ENCODE measurements at regions not wholly inside any gene's neighbourhood (a gene's known extent, or its start where the extent isn't known, plus 50 kb on each side); places are given as distances from the start of the nearest gene placed in this dataset.

DNA sequence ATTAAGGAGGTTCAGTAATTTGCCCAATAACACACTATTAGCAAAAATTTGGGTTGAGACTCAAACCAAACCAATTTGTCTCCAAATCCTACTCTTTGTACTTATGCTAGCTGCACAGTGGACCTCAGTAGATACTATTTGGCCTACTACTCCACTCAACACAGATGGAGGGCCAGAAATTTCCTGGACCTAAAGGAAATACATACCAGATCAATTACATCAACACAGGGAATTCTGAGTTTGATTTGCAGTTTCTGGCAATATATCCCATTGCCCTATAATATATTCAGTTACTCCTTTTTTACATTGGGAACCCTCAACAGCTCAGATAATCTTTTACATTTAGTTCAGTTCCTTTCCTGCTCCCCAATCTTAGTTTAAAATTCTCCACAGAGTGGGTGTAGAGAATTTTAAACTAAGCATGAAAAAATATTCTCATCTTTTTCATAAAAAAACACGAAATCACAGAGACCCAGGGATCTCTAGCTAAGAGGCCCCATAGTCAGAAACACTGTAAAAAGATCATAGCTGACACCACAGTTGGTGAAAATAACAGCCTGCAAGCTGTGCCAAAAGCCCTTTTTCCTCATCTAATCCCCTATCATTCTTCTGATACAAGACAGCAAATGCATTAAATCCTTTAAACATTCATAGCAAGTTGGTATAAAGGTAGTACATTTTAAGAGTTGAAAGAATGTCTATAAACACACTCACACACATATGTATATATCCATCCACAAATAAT lies 317.7 kb upstream of the ESRRG start:
- Histone ChIP-seq H3K27ac (ENCODE audit: extremely low read depth, low read depth, low read length) (no peak overlapping the region), H3K27me3 (ENCODE audit: control insufficient read depth in 2 of 2, insufficient read depth in 2 of 2, low read length in 2 of 2) (no peaks in the 10 kb centered on the region), H3K9me1 (ENCODE audit: control insufficient read depth, insufficient read depth, low read length) (no peaks in the 10 kb centered on the region), H4K20me1 (replicated peaks; ENCODE audit: control insufficient read depth, insufficient read depth, low read length) (no peaks in the 10 kb centered on the region), H3K4me2 (ENCODE audit: insufficient read depth, low read length) (no peak overlapping the region), H3K79me2 (ENCODE audit: control insufficient read depth, insufficient read depth, low read length) (no peaks in the 10 kb centered on the region), H3K4me1 (replicated peaks in 1 of 2; ENCODE audit: control insufficient read depth in 2 of 2, insufficient read depth in 2 of 2, low read length in 2 of 2) (no peaks in the 10 kb centered on the region), H3K36me3 (ENCODE audit: control insufficient read depth, insufficient read depth, low read length) (no peaks in the 10 kb centered on the region), H2AFZ (ENCODE audit: low read depth, low read length) (no peak overlapping the region), H3K4me3 (no peak overlapping the region), H3K9ac (ENCODE audit: insufficient read depth in 1 of 2, low read depth in 2 of 2, low read length in 2 of 2) (no peak overlapping the region), H3K9me3 (replicated peaks; ENCODE audit: control insufficient read depth, insufficient read depth, low read depth, low read length) (no peaks in the 10 kb centered on the region)
- ChIA-PET CTCF (ENCODE audit: low intra/inter-chr PET ratio) (no interaction called here), POLR2A (no interaction called here)
- intact Hi-C loops (cut with micrococcal nuclease) = no loop called here
- TF ChIP-seq ZNF263 (CRISPR knock-in tag; IDR thresholded peaks at IDR 0.05; ENCODE audit: borderline replicate concordance) (no peak), MTA1 (IDR thresholded peaks at IDR 0.05; ENCODE audit: borderline replicate concordance) (no peak), YY1 (IDR thresholded peaks at IDR 0.05; ENCODE audit: borderline replicate concordance in 1 of 3, control insufficient read depth in 1 of 3, extremely low read depth in 1 of 3, insufficient read depth in 3 of 3, insufficient read length in 1 of 3, insufficient replicate concordance in 2 of 3, low read depth in 1 of 3, low read length in 2 of 3) (no peak), NR2F6 (CRISPR knock-in tag; IDR thresholded peaks at IDR 0.05) (no peak), KHSRP (IDR thresholded peaks at IDR 0.05) (no peak), TFAM (CRISPR knock-in tag; conservative IDR thresholded peaks at IDR 0.05) (no peak), RNF2 (IDR thresholded peaks at IDR 0.05) (no peak), MAFG (tag; conservative IDR thresholded peaks at IDR 0.05) (no peak), ZNF57 (CRISPR knock-in tag; IDR thresholded peaks at IDR 0.05) (no peak), TGIF2 (CRISPR knock-in tag; IDR thresholded peaks at IDR 0.05) (no peak), BRD4 (IDR thresholded peaks at IDR 0.05) (no peak), ZNF696 (CRISPR knock-in tag; conservative IDR thresholded peaks at IDR 0.05) (no peak)
- TF ChIP-seq, protein P1, sequence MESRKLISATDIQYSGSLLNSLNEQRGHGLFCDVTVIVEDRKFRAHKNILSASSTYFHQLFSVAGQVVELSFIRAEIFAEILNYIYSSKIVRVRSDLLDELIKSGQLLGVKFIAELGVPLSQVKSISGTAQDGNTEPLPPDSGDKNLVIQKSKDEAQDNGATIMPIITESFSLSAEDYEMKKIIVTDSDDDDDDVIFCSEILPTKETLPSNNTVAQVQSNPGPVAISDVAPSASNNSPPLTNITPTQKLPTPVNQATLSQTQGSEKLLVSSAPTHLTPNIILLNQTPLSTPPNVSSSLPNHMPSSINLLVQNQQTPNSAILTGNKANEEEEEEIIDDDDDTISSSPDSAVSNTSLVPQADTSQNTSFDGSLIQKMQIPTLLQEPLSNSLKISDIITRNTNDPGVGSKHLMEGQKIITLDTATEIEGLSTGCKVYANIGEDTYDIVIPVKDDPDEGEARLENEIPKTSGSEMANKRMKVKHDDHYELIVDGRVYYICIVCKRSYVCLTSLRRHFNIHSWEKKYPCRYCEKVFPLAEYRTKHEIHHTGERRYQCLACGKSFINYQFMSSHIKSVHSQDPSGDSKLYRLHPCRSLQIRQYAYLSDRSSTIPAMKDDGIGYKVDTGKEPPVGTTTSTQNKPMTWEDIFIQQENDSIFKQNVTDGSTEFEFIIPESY (CRISPR knock-in tag; IDR thresholded peaks at IDR 0.05) = no peak
- TF ChIP-seq, protein P2, sequence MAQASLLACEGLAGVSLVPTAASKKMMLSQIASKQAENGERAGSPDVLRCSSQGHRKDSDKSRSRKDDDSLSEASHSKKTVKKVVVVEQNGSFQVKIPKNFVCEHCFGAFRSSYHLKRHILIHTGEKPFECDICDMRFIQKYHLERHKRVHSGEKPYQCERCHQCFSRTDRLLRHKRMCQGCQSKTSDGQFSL (CRISPR knock-in tag; IDR thresholded peaks at IDR 0.05) = no peak
- TF ChIP-seq, protein P2 (tag; IDR thresholded peaks at IDR 0.05) = no peak
- BruUV-seq (replicated peaks) = no TSS peak
- ATAC-seq = no peak
- FAIRE-seq = no peak
- WGBS (ENCODE audit: insufficient coverage, low coverage, missing lambda C conversion rate) = 0% methylated on average over 1 of the region's 1 CpG
- no peak for DNase-seq (ENCODE audit: extremely low read depth in 1 of 4, low spot score in 3 of 4)
- in situ Hi-C loops (cut with MboI) = no loop called here
